H9 (cell line): ENCODE measurements at regions not wholly inside any gene's neighbourhood (a gene's known extent, or its start where the extent isn't known, plus 50 kb on each side); places are given as distances from the start of the nearest gene placed in this dataset.

Experiments
- DNase-seq: peaks from one replicate; pipeline ENCODE4 v3.0.0-alpha.2; 2017
- H2AFZ ChIP-seq: one replicate; pipeline ENCODE4 v1.6.1; 2013; ENCODE audit warnings: mild to moderate bottlenecking, low read length, control low read depth, moderate library complexity
- H2AK5ac ChIP-seq: 2 replicates; pipeline ENCODE4 v1.6.1; 2013; ENCODE audit warnings: low read length, control low read depth, mixed read lengths; ENCODE audit not compliant: insufficient read length
- H2BK120ac ChIP-seq: one replicate; pipeline ENCODE4 v1.6.1; 2013; ENCODE audit warnings: low read depth, mild to moderate bottlenecking, low read length, control low read depth, inconsistent platforms; ENCODE audit not compliant: poor library complexity, severe bottlenecking
- H2BK12ac ChIP-seq: 2 replicates; pipeline ENCODE4 v1.6.1; 2013; ENCODE audit warnings: low read length, control low read depth, mixed read lengths, low read depth; ENCODE audit not compliant: insufficient read length
- H2BK15ac ChIP-seq: 2 replicates; pipeline ENCODE4 v1.6.1; 2013; ENCODE audit warnings: low read depth, low read length, control low read depth
- H2BK20ac ChIP-seq: one replicate; pipeline ENCODE4 v1.6.1; 2013; ENCODE audit warnings: low read depth, mild to moderate bottlenecking, low read length, control low read depth, inconsistent platforms; ENCODE audit not compliant: poor library complexity, severe bottlenecking
- H2BK5ac ChIP-seq: 2 replicates; pipeline ENCODE4 v1.6.1; 2013; ENCODE audit warnings: low read length, control low read depth, mixed read lengths; ENCODE audit not compliant: insufficient read length
- H3K14ac ChIP-seq: 2 replicates; pipeline ENCODE4 v1.6.1; 2013; ENCODE audit warnings: low read length, control low read depth; ENCODE audit not compliant: insufficient read depth
- H3K18ac ChIP-seq: 2 replicates; pipeline ENCODE4 v1.6.1; 2013; ENCODE audit warnings: low read depth, mild to moderate bottlenecking, mixed read lengths, low read length, control low read depth; ENCODE audit not compliant: insufficient read length
- H3K23ac ChIP-seq: 2 replicates; pipeline ENCODE4 v1.6.1; 2013; ENCODE audit warnings: low read length, control low read depth, mixed read lengths, low read depth; ENCODE audit not compliant: insufficient read length
- H3K23me2 ChIP-seq: 2 replicates; pipeline ENCODE4 v1.6.1; 2013; ENCODE audit warnings: low read depth, mild to moderate bottlenecking, mixed read lengths, low read length, control low read depth; ENCODE audit not compliant: insufficient read length, poor library complexity, severe bottlenecking
- H3K27ac ChIP-seq: 2 replicates; pipeline ENCODE4 v1.5.1; 2013; ENCODE audit warnings: low read length, control low read depth, mixed read lengths, low read depth; ENCODE audit not compliant: insufficient read length
- H3K27me3 ChIP-seq: 2 replicates; pipeline ENCODE4 v1.6.1; 2013; ENCODE audit warnings: low read length, control low read depth, inconsistent platforms; ENCODE audit not compliant: insufficient read depth
- H3K4ac ChIP-seq: 2 replicates; pipeline ENCODE4 v1.6.1; 2013; ENCODE audit warnings: low read depth, mild to moderate bottlenecking, control low read depth, inconsistent platforms, low read length, moderate library complexity
- H3K4me1 ChIP-seq: 2 replicates; pipeline ENCODE4 v1.6.1; 2013; ENCODE audit warnings: low read length, control low read depth, inconsistent platforms; ENCODE audit not compliant: insufficient read depth
- H3K4me2 ChIP-seq: 2 replicates; pipeline ENCODE4 v1.6.1; 2013; ENCODE audit warnings: low read length, control low read depth, mixed read lengths; ENCODE audit not compliant: insufficient read length, insufficient read depth
- H3K56ac ChIP-seq: 2 replicates; pipeline ENCODE4 v1.6.1; 2013; ENCODE audit warnings: low read depth, mild to moderate bottlenecking, mixed read lengths, low read length, control low read depth; ENCODE audit not compliant: insufficient read length
- H3K79me1 ChIP-seq: 2 replicates; pipeline ENCODE4 v1.6.1; 2013; ENCODE audit warnings: low read depth, mild to moderate bottlenecking, moderate library complexity, low read length, control low read depth, inconsistent platforms; ENCODE audit not compliant: insufficient read depth, poor library complexity, severe bottlenecking
- H3K79me2 ChIP-seq: 2 replicates; pipeline ENCODE4 v1.6.1; 2013; ENCODE audit warnings: low read length, control low read depth, inconsistent platforms; ENCODE audit not compliant: insufficient read depth
- H3K9ac ChIP-seq: 2 replicates; pipeline ENCODE4 v1.6.1; 2013; ENCODE audit warnings: low read length, control low read depth, mixed read lengths; ENCODE audit not compliant: insufficient read length; ENCODE audit errors: extremely low read depth
- H3K9me3 ChIP-seq: one replicate; pipeline ENCODE4 v1.6.1; 2013; ENCODE audit warnings: low read depth, low read length, inconsistent platforms; ENCODE audit not compliant: control insufficient read depth
- H3T11ph ChIP-seq: one replicate; pipeline ENCODE4 v1.6.1; 2013; ENCODE audit warnings: mild to moderate bottlenecking, low read length, control low read depth, inconsistent platforms
- H4K20me1 ChIP-seq: one replicate; pipeline ENCODE4 v1.6.1; 2013; ENCODE audit not compliant: control insufficient read depth, insufficient read length, insufficient read depth
- H4K5ac ChIP-seq: 2 replicates; pipeline ENCODE4 v1.6.1; 2013; ENCODE audit warnings: low read depth, mild to moderate bottlenecking, mixed read lengths, low read length, control low read depth; ENCODE audit not compliant: insufficient read length
- H4K8ac ChIP-seq: replicated peaks from 2 replicates; pipeline ENCODE4 v1.6.1; 2013; ENCODE audit warnings: low read length, control low read depth, mixed read lengths, low read depth; ENCODE audit not compliant: insufficient read length
- H4K91ac ChIP-seq: 2 replicates; pipeline ENCODE4 v1.6.1; 2013; ENCODE audit warnings: low read depth, mild to moderate bottlenecking, moderate library complexity, mixed read lengths, low read length, control low read depth; ENCODE audit not compliant: insufficient read length
- H3K27ac Mint-ChIP-seq, 3 experiments: 2 replicates in 2 of 3; 3 replicates in 1 of 3; pipeline ENCODE4 v1.8.0; 2020 to 2021; ENCODE audit warnings: mixed read lengths in 3 of 3, mild to moderate bottlenecking in 1 of 3, moderate library complexity in 1 of 3
- H3K27me3 Mint-ChIP-seq: 2 replicates; pipeline ENCODE4 v1.8.0; 2021; ENCODE audit warnings: low read depth, mild to moderate bottlenecking, moderate library complexity, mixed read lengths
- H3K36me3 Mint-ChIP-seq, 3 experiments: 2 replicates in 2 of 3; 3 replicates in 1 of 3; pipeline ENCODE4 v1.8.0; 2020 to 2021; ENCODE audit warnings: low read depth in 3 of 3, mixed read lengths in 3 of 3; ENCODE audit not compliant: insufficient read depth in 1 of 3
- H3K4me1 Mint-ChIP-seq, 2 experiments: 2 replicates each; pipeline ENCODE4 v1.8.0; 2020; ENCODE audit warnings: mixed read lengths in 2 of 2
- H3K4me3 Mint-ChIP-seq, 2 experiments: 2 replicates in 1 of 2; 3 replicates in 1 of 2; pipeline ENCODE4 v1.8.0; 2020 to 2021; ENCODE audit warnings: mild to moderate bottlenecking in 2 of 2, mixed read lengths in 2 of 2, moderate library complexity in 1 of 2
- H3K9me3 Mint-ChIP-seq, 2 experiments: 2 replicates in 1 of 2; 3 replicates in 1 of 2; pipeline ENCODE4 v1.8.0; 2020; ENCODE audit warnings: mild to moderate bottlenecking in 2 of 2, mixed read lengths in 2 of 2, moderate library complexity in 1 of 2
- CTCF ChIP-seq: fragments of 200-600 bp; sonication (generic); conservative IDR thresholded peaks from 3 replicates; pipeline ENCODE4 v1.8.0; 2021; ENCODE audit warnings: antibody characterized with exemption, mild to moderate bottlenecking
- WGBS: extraction: QIAGEN DNeasy Blood & Tissue Kit; methylation state at CpG from one replicate; pipeline ENCODE4 v1.1.7; 2013; ENCODE audit warnings: missing lambda C conversion rate, low lambda C conversion rate, mixed read lengths; ENCODE audit not compliant: insufficient read length; ENCODE audit errors: extremely low coverage; 5-methylcytosine and 5-hydroxymethylcytosine counted together

DNA sequence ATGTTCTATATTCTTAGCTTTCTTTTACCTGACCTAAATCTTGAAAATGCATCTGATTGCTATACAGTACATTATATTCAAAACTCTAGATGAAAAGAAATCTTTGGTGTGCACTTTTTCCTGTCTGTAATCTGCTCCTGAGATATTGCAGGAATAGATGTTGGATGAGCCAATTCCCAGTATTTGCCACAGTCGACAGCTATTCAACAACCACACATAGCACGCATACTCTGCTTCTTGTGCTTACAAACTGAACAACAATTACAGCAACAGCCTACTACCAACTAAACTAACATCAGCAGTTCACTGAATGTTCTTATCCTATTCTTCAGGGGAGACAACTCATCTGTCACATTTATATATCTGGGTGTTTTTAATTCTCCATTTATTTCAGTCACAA is 573.9 kb upstream of the GRID2 start:
- Histone ChIP-seq H3K14ac (no peak overlapping the region), H4K5ac (no peak overlapping the region), H2BK5ac (no peak overlapping the region), H2BK15ac (no peak overlapping the region), H3K27ac (no peak overlapping the region), H3K9ac (no peak overlapping the region), H3K27me3 (no peaks in the 10 kb centered on the region), H3K4ac (no peak overlapping the region), H2AK5ac (no peak overlapping the region), H3K9me3 (no peaks in the 10 kb centered on the region), H4K20me1 (no peaks in the 10 kb centered on the region), H4K8ac (no peak overlapping the region), H3K56ac (no peak overlapping the region), H3K18ac (no peak overlapping the region), H2BK12ac (no peak overlapping the region), H3K4me2 (no peak overlapping the region), H3K4me1 (no peaks in the 10 kb centered on the region), H3K79me2 (no peaks in the 10 kb centered on the region), H2BK120ac (no peak overlapping the region), H3K79me1 (no peaks in the 10 kb centered on the region), H3K23me2 (no peaks in the 10 kb centered on the region), H3T11ph (no peak overlapping the region), H2BK20ac (no peak overlapping the region), H2AFZ (no peak overlapping the region), H4K91ac (no peak overlapping the region), H3K23ac (no peak overlapping the region)
- Mint-ChIP-seq H3K9me3 (no peaks in the 10 kb centered on the region), H3K4me3 (no peak overlapping the region), H3K27me3 (no peaks in the 10 kb centered on the region), H3K36me3 (no peaks in the 10 kb centered on the region), H3K27ac (no peak overlapping the region), H3K4me1 (no peaks in the 10 kb centered on the region)
- TF ChIP-seq CTCF: no peak
- no CpG with 5 or more reads among the region's 2 CpGs for WGBS
- DNase-seq: no peak
